Transverse colon (tissue), 4 donors: ENCODE measurements at regions not wholly inside any gene's neighbourhood (a gene's known extent, or its start where the extent isn't known, plus 50 kb on each side); places are given as distances from the start of the nearest gene placed in this dataset.

Source experiments
- DNase-seq: peaks from one replicate; pipeline ENCODE4 v3.0.0-alpha.2; 2019
- H3K27ac ChIP-seq, 4 donors: fragments of 200-600 bp; sonication (generic); 2 replicates each; pipeline ENCODE4 v1.5.1; 2016 to 2018; ENCODE audit warnings: inconsistent platforms in 4 of 4
- H3K27me3 ChIP-seq: fragments of 200-600 bp; sonication (generic); 2 replicates; pipeline ENCODE4 v1.5.1; 2017; ENCODE audit warnings: inconsistent platforms
- H3K36me3 ChIP-seq, 4 donors: fragments of 200-600 bp; sonication (generic); 2 replicates each; pipeline ENCODE4 v1.5.1; 2017 to 2019; ENCODE audit warnings: inconsistent platforms in 4 of 4
- H3K4me1 ChIP-seq, 4 donors: fragments of 200-600 bp; sonication (generic); 2 replicates each; pipeline ENCODE4 v1.5.1; 2017 to 2020; ENCODE audit warnings: inconsistent platforms in 4 of 4
- H3K4me3 ChIP-seq, 4 donors: fragments of 200-600 bp; sonication (generic); 1 replicate in 1 of 4; 2 replicates in 3 of 4; pipeline versions ENCODE4 v1.5.1 to v1.6.1; 2017 to 2019; ENCODE audit warnings: inconsistent platforms in 4 of 4
- H3K9me3 ChIP-seq, 2 donors: fragments of 200-600 bp; sonication (generic); 2 replicates each; pipeline ENCODE4 v1.5.1; 2017 to 2019; ENCODE audit warnings: inconsistent platforms in 2 of 2
- EP300 ChIP-seq: sonication (generic); formaldehyde crosslinking; IDR thresholded peaks from one replicate; pipeline ENCODE4 v1.6.1; 2017; ENCODE audit warnings: antibody characterized with exemption, low read depth
- POLR2A ChIP-seq: fragments of 450-650 bp; IDR thresholded peaks from one replicate; pipeline ENCODE4 v1.6.1; 2016; ENCODE audit warnings: antibody characterized with exemption, mild to moderate bottlenecking, moderate library complexity
- POLR2AphosphoS5 ChIP-seq, 3 donors: sonication (generic); formaldehyde crosslinking; IDR thresholded peaks; one replicate each; pipeline ENCODE4 v1.6.1; 2016; ENCODE audit warnings: antibody characterized with exemption in 3 of 3
- WGBS, 2 donors: methylation state at CpG; one replicate each; pipeline ENCODE4 v1.1.5; 2018; ENCODE audit warnings: low coverage in 1 of 2; 5-methylcytosine and 5-hydroxymethylcytosine counted together
- in situ Hi-C, 4 donors: fragments of 200-750 bp; cut with MboI; loops; one replicate each; pipeline versions ENCODE4 v1.15.0 to v1.15.1; 2017; ENCODE audit warnings: low sequenced_read_pairs in 3 of 4, low pct_ligation_motif_present in 1 of 4, low pct_unique_long_range_greater_than_20kb in 1 of 4
- intact Hi-C: fragments of 100-400 bp; cut with DNase I; formaldehyde crosslinking; loops from one replicate; pipeline ENCODE4 v1.15.1; 2023; ENCODE audit warnings: low total_unique reads
- TF ChIP-seq, protein P1 (sequence below), 5 experiments: fragments of 200-600 bp in 3 of 5; fragments of 450-650 bp in 2 of 5; sonication (generic) in 3 of 5; IDR thresholded peaks; 1 replicate in 2 of 5; 2 replicates in 3 of 5; pipeline ENCODE4 v1.5.1; 2016 to 2017; ENCODE audit warnings: antibody characterized with exemption in 5 of 5, inconsistent platforms in 3 of 5, mild to moderate bottlenecking in 2 of 5, moderate library complexity in 1 of 5

- Histone ChIP-seq H3K36me3 (no peaks in the 10 kb centered on the region), H3K9me3 (no peaks in the 10 kb centered on the region), H3K4me3 (no peak overlapping the region), H3K27ac (no peak overlapping the region), H3K4me1 (peaks cover 0 to 4% (median 0%) of the 10 kb centered on the region in 4 donors), H3K27me3 (no peaks in the 10 kb centered on the region)
- DNase-seq = no peak
- intact Hi-C loops = no loop called here
- TF ChIP-seq POLR2A = no peak
- no peak for TF ChIP-seq EP300
- WGBS, 2 donors = 90 to 96% methylated on average over 5 to 6 of the region's 6 CpGs
- in situ Hi-C loops = loop anchor here in 3 of 4 donors (10.0 kb wide), 2 partner anchors 147 to 157 kb away; no protein-coding TSS in a partner anchor
These were observed 51.6 kb upstream of the C5orf46 start for GRCh38 chr5:147957901-147958300.

GRCh38 chr5:147956842-147957223 lies 50.5 kb upstream of the C5orf46 start:
- WGBS, 2 donors = 38 to 63% methylated on average over 2 of the region's 2 CpGs
- no peaks in the 10 kb centered on the region for H3K27me3 ChIP-seq
- H3K27ac ChIP-seq = no peak overlapping the region
- no peak overlapping the region for H3K4me3 ChIP-seq
- TF ChIP-seq EP300 (no peak), POLR2AphosphoS5 (IDR thresholded peaks at IDR 0.05) (no peak), POLR2A (no peak)
- TF ChIP-seq, protein P1, sequence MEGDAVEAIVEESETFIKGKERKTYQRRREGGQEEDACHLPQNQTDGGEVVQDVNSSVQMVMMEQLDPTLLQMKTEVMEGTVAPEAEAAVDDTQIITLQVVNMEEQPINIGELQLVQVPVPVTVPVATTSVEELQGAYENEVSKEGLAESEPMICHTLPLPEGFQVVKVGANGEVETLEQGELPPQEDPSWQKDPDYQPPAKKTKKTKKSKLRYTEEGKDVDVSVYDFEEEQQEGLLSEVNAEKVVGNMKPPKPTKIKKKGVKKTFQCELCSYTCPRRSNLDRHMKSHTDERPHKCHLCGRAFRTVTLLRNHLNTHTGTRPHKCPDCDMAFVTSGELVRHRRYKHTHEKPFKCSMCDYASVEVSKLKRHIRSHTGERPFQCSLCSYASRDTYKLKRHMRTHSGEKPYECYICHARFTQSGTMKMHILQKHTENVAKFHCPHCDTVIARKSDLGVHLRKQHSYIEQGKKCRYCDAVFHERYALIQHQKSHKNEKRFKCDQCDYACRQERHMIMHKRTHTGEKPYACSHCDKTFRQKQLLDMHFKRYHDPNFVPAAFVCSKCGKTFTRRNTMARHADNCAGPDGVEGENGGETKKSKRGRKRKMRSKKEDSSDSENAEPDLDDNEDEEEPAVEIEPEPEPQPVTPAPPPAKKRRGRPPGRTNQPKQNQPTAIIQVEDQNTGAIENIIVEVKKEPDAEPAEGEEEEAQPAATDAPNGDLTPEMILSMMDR (IDR thresholded peaks at IDR 0.05) = no peak
- H3K9me3 ChIP-seq = no peaks in the 10 kb centered on the region
- in situ Hi-C loops (loop anchor here in 3 of 4 donors (10.0 kb wide), 2 partner anchors 148 to 158 kb away; no protein-coding TSS in a partner anchor), intact Hi-C loops (no loop called here)
- peaks cover 0 to 4% (median 0%) of the 10 kb centered on the region in 4 donors for H3K4me1 ChIP-seq
- DNase-seq = no peak
- H3K36me3 ChIP-seq = no peaks in the 10 kb centered on the region

GRCh38 chr5:147956064-147956841 lies 49.9 kb upstream of the C5orf46 start:
- Histone ChIP-seq H3K36me3 (no peaks in the 10 kb centered on the region), H3K27me3 (no peaks in the 10 kb centered on the region), H3K9me3 (no peaks in the 10 kb centered on the region), H3K4me1 (peaks cover 0 to 4% (median 0%) of the 10 kb centered on the region in 4 donors), H3K27ac (no peak overlapping the region), H3K4me3 (no peak overlapping the region)
- DNase-seq = no peak
- WGBS, 2 donors = 55 to 81% methylated on average over 1 of the region's 1 CpG
- intact Hi-C loops (no loop called here), in situ Hi-C loops (loop anchor here in 3 of 4 donors (10.0 kb wide), 2 partner anchors 149 to 159 kb away; no protein-coding TSS in a partner anchor)
- no peak for TF ChIP-seq POLR2AphosphoS5 (IDR thresholded peaks at IDR 0.05)
- TF ChIP-seq, protein P1 (IDR thresholded peaks at IDR 0.05) = no peak
- no peak for TF ChIP-seq EP300
- TF ChIP-seq POLR2A = no peak
